ENCODE measurements at regions not wholly inside any gene's neighbourhood (a gene's known extent, or its start where the extent isn't known, plus 50 kb on each side); places are given as distances from the start of the nearest gene placed in this dataset.

- no peak overlapping the region for H3K27ac Mint-ChIP-seq (ENCODE audit: unreplicated experiment)
Measured at GRCh38 chr6:67667637-67668422, 967.3 kb upstream of the ADGRB3 start.

GRCh38 chr6:67666177-67666964 is 968.7 kb upstream of the ADGRB3 start:
- Mint-ChIP-seq H3K4me1 (ENCODE audit: low read depth, unreplicated experiment) (no peaks in the 10 kb centered on the region), H3K9me3 (ENCODE audit: low read depth, unreplicated experiment) (peaks cover 2% of the 10 kb centered on the region), H3K36me3 (ENCODE audit: insufficient read depth, unreplicated experiment) (no peaks in the 10 kb centered on the region), H3K27me3 (ENCODE audit: unreplicated experiment) (no peaks in the 10 kb centered on the region), H3K27ac (ENCODE audit: unreplicated experiment) (no peak overlapping the region), H3K4me3 (ENCODE audit: low read depth, unreplicated experiment) (no peak overlapping the region)
- CTCF ChIA-PET = no interaction called here
- TF ChIP-seq CTCF (IDR thresholded peaks at IDR 0.05; ENCODE audit: unreplicated experiment) = no peak
- no peak for DNase-seq
- BruUV-seq (replicated peaks) = no TSS peak
- intact Hi-C loops (cut with micrococcal nuclease; ENCODE audit: unreplicated experiment) = no loop called here

More at GRCh38 chr6:67667637-67668422, 967.3 kb upstream of the ADGRB3 start:
- DNase-seq = no peak
- no peak for TF ChIP-seq CTCF (IDR thresholded peaks at IDR 0.05; ENCODE audit: unreplicated experiment)
- no peak overlapping the region for H3K4me3 Mint-ChIP-seq (ENCODE audit: low read depth, unreplicated experiment)
- BruUV-seq (replicated peaks) = no TSS peak
- H3K4me1 Mint-ChIP-seq (ENCODE audit: low read depth, unreplicated experiment) = no peaks in the 10 kb centered on the region
- no peaks in the 10 kb centered on the region for H3K36me3 Mint-ChIP-seq (ENCODE audit: insufficient read depth, unreplicated experiment)
- intact Hi-C loops (cut with micrococcal nuclease; ENCODE audit: unreplicated experiment) = no loop called here
- no peaks in the 10 kb centered on the region for H3K27me3 Mint-ChIP-seq (ENCODE audit: unreplicated experiment)
- H3K9me3 Mint-ChIP-seq (ENCODE audit: low read depth, unreplicated experiment) = no peaks in the 10 kb centered on the region
- CTCF ChIA-PET = no interaction called here

GRCh38 chr6:67664942-67665341 is 970.1 kb upstream of the ADGRB3 start:
- Mint-ChIP-seq H3K27me3 (ENCODE audit: unreplicated experiment) (no peaks in the 10 kb centered on the region), H3K27ac (ENCODE audit: unreplicated experiment) (no peak overlapping the region), H3K9me3 (ENCODE audit: low read depth, unreplicated experiment) (peaks cover 6% of the 10 kb centered on the region), H3K4me3 (ENCODE audit: low read depth, unreplicated experiment) (no peak overlapping the region), H3K4me1 (ENCODE audit: low read depth, unreplicated experiment) (no peaks in the 10 kb centered on the region), H3K36me3 (ENCODE audit: insufficient read depth, unreplicated experiment) (no peaks in the 10 kb centered on the region)
- DNase-seq = no peak
- no TSS peak for BruUV-seq (replicated peaks)
- intact Hi-C loops (cut with micrococcal nuclease; ENCODE audit: unreplicated experiment) = no loop called here
- TF ChIP-seq CTCF (IDR thresholded peaks at IDR 0.05; ENCODE audit: unreplicated experiment) = no peak
- CTCF ChIA-PET = no interaction called here

GRCh38 chr6:67663105-67663895 is 971.8 kb upstream of the ADGRB3 start:
- Mint-ChIP-seq H3K4me1 (ENCODE audit: low read depth, unreplicated experiment) (no peaks in the 10 kb centered on the region), H3K4me3 (ENCODE audit: low read depth, unreplicated experiment) (no peak overlapping the region), H3K27me3 (ENCODE audit: unreplicated experiment) (no peaks in the 10 kb centered on the region), H3K36me3 (ENCODE audit: insufficient read depth, unreplicated experiment) (no peaks in the 10 kb centered on the region), H3K9me3 (ENCODE audit: low read depth, unreplicated experiment) (peaks cover 9% of the 10 kb centered on the region), H3K27ac (ENCODE audit: unreplicated experiment) (no peak overlapping the region)
- no peak for DNase-seq
- intact Hi-C loops (cut with micrococcal nuclease; ENCODE audit: unreplicated experiment) = no loop called here
- CTCF ChIA-PET = no interaction called here
- no TSS peak for BruUV-seq (replicated peaks)
- no peak for TF ChIP-seq CTCF (IDR thresholded peaks at IDR 0.05; ENCODE audit: unreplicated experiment)

Measured in Calu3 (cell line).